H1 (cell line): ENCODE measurements at regions not wholly inside any gene's neighbourhood (a gene's known extent, or its start where the extent isn't known, plus 50 kb on each side); places are given as distances from the start of the nearest gene placed in this dataset.

Experiments
- CTCF ChIA-PET: fragments of 300-600 bp; sonication (Branson Sonifier 250); formaldehyde crosslinking; loops from one replicate; lab custom pipeline; 2021; ENCODE audit not compliant: partially characterized antibody; lab: Charles Lee
- POLR2A ChIA-PET: fragments of 300-600 bp; sonication (Branson Sonifier 250); formaldehyde crosslinking; loops from one replicate; lab custom pipeline; 2021; ENCODE audit warnings: inconsistent platforms; ENCODE audit not compliant: partially characterized antibody; lab: Charles Lee
- DNase-seq, 2 experiments: peaks; one replicate each; pipeline versions ENCODE4 v3.0.0 to v3.0.0-alpha.2; 2010 to 2022; ENCODE audit warnings: low spot score in 2 of 2, low read depth in 1 of 2, mixed read lengths in 1 of 2
- FAIRE-seq: peaks from 2 replicates; lab custom pipeline; 2011; peaks lifted over from hg19 to GRCh38; lab: Jason Lieb, UNC
- H2AFZ ChIP-seq: 2 replicates; pipeline ENCODE4 v1.8.1; 2012; ENCODE audit warnings: low read length, inconsistent platforms
- H2AK5ac ChIP-seq: 2 replicates; pipeline ENCODE4 v1.6.1; 2013; ENCODE audit warnings: low read depth, low read length
- H2BK120ac ChIP-seq: replicated peaks from 2 replicates; pipeline ENCODE3; 2013; ENCODE audit warnings: low read depth, low read length, inconsistent platforms
- H2BK12ac ChIP-seq: 2 replicates; pipeline ENCODE4 v1.6.1; 2013; ENCODE audit warnings: low read depth, low read length
- H2BK15ac ChIP-seq: 2 replicates; pipeline ENCODE4 v1.6.1; 2013; ENCODE audit warnings: low read length
- H2BK20ac ChIP-seq: 2 replicates; pipeline ENCODE4 v1.6.1; 2013; ENCODE audit warnings: low read length
- H2BK5ac ChIP-seq: 2 replicates; pipeline ENCODE4 v1.6.1; 2013; ENCODE audit warnings: low read depth, low read length
- H3K14ac ChIP-seq: 2 replicates; pipeline ENCODE4 v1.6.1; 2013; ENCODE audit warnings: inconsistent platforms; ENCODE audit not compliant: insufficient read length
- H3K18ac ChIP-seq: 2 replicates; pipeline ENCODE4 v1.6.1; 2013; ENCODE audit warnings: low read length; ENCODE audit errors: extremely low read depth
- H3K23ac ChIP-seq: 2 replicates; pipeline ENCODE4 v1.6.1; 2013; ENCODE audit warnings: inconsistent platforms; ENCODE audit not compliant: insufficient read length
- H3K23me2 ChIP-seq: 2 replicates; pipeline ENCODE4 v1.6.1; 2013; ENCODE audit warnings: low read depth, low read length
- H3K27ac ChIP-seq: 2 replicates; pipeline ENCODE4 v1.6.1; 2011; ENCODE audit warnings: low read depth, low read length, inconsistent platforms
- H3K27me3 ChIP-seq, 4 experiments: replicated peaks in 1 of 4; 1 replicate in 1 of 4; 2 replicates in 3 of 4; pipeline versions ENCODE4 v1.6.1 to v1.8.1; 2011 to 2013; ENCODE audit warnings: low read length in 3 of 4, mild to moderate bottlenecking in 3 of 4, inconsistent platforms in 2 of 4, mixed read lengths in 2 of 4, moderate library complexity in 1 of 4; ENCODE audit not compliant: control insufficient read depth in 3 of 4, insufficient read depth in 3 of 4; ENCODE audit errors: extremely low read depth in 1 of 4
- H3K36me3 ChIP-seq, 4 experiments: 2 replicates each; pipeline versions ENCODE4 v1.6.1 to v1.8.1; 2011 to 2013; ENCODE audit warnings: mild to moderate bottlenecking in 4 of 4, low read length in 3 of 4, moderate library complexity in 2 of 4, control low read depth in 1 of 4, inconsistent platforms in 1 of 4; ENCODE audit not compliant: insufficient read depth in 4 of 4, control insufficient read depth in 2 of 4
- H3K4ac ChIP-seq: replicated peaks from 2 replicates; pipeline ENCODE3; 2013; ENCODE audit warnings: low read length, low read depth, mixed read lengths, inconsistent platforms; ENCODE audit not compliant: insufficient read length
- H3K4me1 ChIP-seq, 4 experiments: replicated peaks in 1 of 4; 1 replicate in 1 of 4; 2 replicates in 3 of 4; pipeline versions ENCODE4 v1.6.1 to v1.8.1; 2011 to 2013; ENCODE audit warnings: low read length in 3 of 4, inconsistent platforms in 2 of 4, mixed read lengths in 1 of 4; ENCODE audit not compliant: insufficient read depth in 4 of 4, control insufficient read depth in 3 of 4
- H3K4me2 ChIP-seq, 2 experiments: 2 replicates each; pipeline versions ENCODE4 v1.6.1 to v1.8.1; 2011 to 2013; ENCODE audit warnings: low read depth in 2 of 2, low read length in 2 of 2, control low read depth in 1 of 2, inconsistent platforms in 1 of 2, mild to moderate bottlenecking in 1 of 2; ENCODE audit not compliant: insufficient read depth in 1 of 2
- H3K4me3 ChIP-seq, 4 experiments: fragments of 200-600, 300-600 bp in 1 of 4; sonication (generic), shearing (Covaris generic), sonication (Bioruptor Twin) in 1 of 4; 2 replicates each; pipeline versions ENCODE4 v1.5.1 to v1.8.1; 2011 to 2016; ENCODE audit warnings: low read length in 4 of 4, low read depth in 3 of 4, control low read depth in 2 of 4, inconsistent platforms in 2 of 4, mild to moderate bottlenecking in 2 of 4, mixed read lengths in 1 of 4, moderate library complexity in 1 of 4; ENCODE audit not compliant: insufficient read depth in 2 of 4; ENCODE audit errors: extremely low read depth in 1 of 4
- H3K56ac ChIP-seq: replicated peaks from 2 replicates; pipeline ENCODE3; 2013; ENCODE audit warnings: low read depth, mild to moderate bottlenecking, mixed read lengths, low read length, inconsistent platforms; ENCODE audit not compliant: insufficient read length
- H3K79me1 ChIP-seq: 2 replicates; pipeline ENCODE4 v1.6.1; 2013; ENCODE audit warnings: low read depth, low read length, control low read depth
- H3K79me2 ChIP-seq, 2 experiments: 2 replicates each; pipeline versions ENCODE4 v1.6.1 to v1.8.1; 2012 to 2013; ENCODE audit warnings: low read length in 2 of 2, mild to moderate bottlenecking in 2 of 2, inconsistent platforms in 1 of 2; ENCODE audit not compliant: insufficient read depth in 2 of 2, control insufficient read depth in 1 of 2
- H3K9ac ChIP-seq, 4 experiments: replicated peaks in 1 of 4; 1 replicate in 1 of 4; 2 replicates in 3 of 4; pipeline versions ENCODE4 v1.6.1 to v1.8.1; 2011 to 2013; ENCODE audit warnings: low read depth in 3 of 4, low read length in 3 of 4, control low read depth in 2 of 4, mild to moderate bottlenecking in 2 of 4, moderate library complexity in 2 of 4, inconsistent platforms in 1 of 4; ENCODE audit errors: extremely low read depth in 1 of 4
- H3K9me3 ChIP-seq, 2 experiments: 2 replicates each; pipeline versions ENCODE4 v1.6.1 to v1.8.1; 2012 to 2013; ENCODE audit warnings: mild to moderate bottlenecking in 2 of 2, moderate library complexity in 2 of 2, control low read depth in 1 of 2, inconsistent platforms in 1 of 2, low read depth in 1 of 2, low read length in 1 of 2, mixed read lengths in 1 of 2; ENCODE audit not compliant: insufficient read depth in 2 of 2
- H4K20me1 ChIP-seq, 2 experiments: replicated peaks in 1 of 2; 2 replicates each; pipeline versions ENCODE3 to v1.8.1; 2011 to 2013; ENCODE audit warnings: inconsistent platforms in 2 of 2, low read length in 2 of 2, mild to moderate bottlenecking in 1 of 2; ENCODE audit not compliant: insufficient read depth in 2 of 2, control insufficient read depth in 1 of 2
- H4K5ac ChIP-seq: 2 replicates; pipeline ENCODE4 v1.6.1; 2013; ENCODE audit warnings: low read length, low read depth, mixed read lengths, inconsistent platforms; ENCODE audit not compliant: insufficient read length
- H4K8ac ChIP-seq: 2 replicates; pipeline ENCODE4 v1.8.0; 2013; ENCODE audit warnings: mild to moderate bottlenecking, moderate library complexity, low read length, inconsistent platforms; ENCODE audit not compliant: insufficient read depth; ENCODE audit errors: extremely low read depth
- H4K91ac ChIP-seq: replicated peaks from 2 replicates; pipeline ENCODE3; 2013; ENCODE audit warnings: low read length, mixed read lengths, inconsistent platforms; ENCODE audit not compliant: insufficient read length
- CEBPB ChIP-seq: IDR thresholded peaks from 2 replicates; pipeline ENCODE4 v1.6.1; 2012; ENCODE audit warnings: low read depth, low read length
- CHD2 ChIP-seq: IDR thresholded peaks from 2 replicates; pipeline ENCODE4 v1.6.1; 2012; ENCODE audit warnings: low read length, improper control_type of control experiment
- EP300 ChIP-seq, 2 experiments: IDR thresholded peaks; 1 replicate in 1 of 2; 2 replicates in 1 of 2; pipeline ENCODE4 v1.6.1; 2011 to 2012; ENCODE audit warnings: low read depth in 2 of 2, low read length in 2 of 2, mild to moderate bottlenecking in 2 of 2, borderline replicate concordance in 1 of 2, inconsistent platforms in 1 of 2, moderate library complexity in 1 of 2
- EZH2 ChIP-seq: fragments of 200-600 bp; sonication (generic); IDR thresholded peaks from 2 replicates; pipeline ENCODE4 v1.7.1; 2012; ENCODE audit warnings: low read depth, mild to moderate bottlenecking, moderate library complexity, low read length, inconsistent platforms; ENCODE audit not compliant: severe bottlenecking
- FOSL1 ChIP-seq: IDR thresholded peaks from 2 replicates; pipeline ENCODE4 v1.6.1; 2011; ENCODE audit warnings: mild to moderate bottlenecking, low read depth, low read length, moderate library complexity; ENCODE audit not compliant: insufficient read depth
- HDAC6 ChIP-seq: IDR thresholded peaks from one replicate; pipeline ENCODE4 v1.7.1; 2012; ENCODE audit warnings: low read depth, mild to moderate bottlenecking, inconsistent platforms, low read length, moderate library complexity
- PHF8 ChIP-seq: fragments of 200-600 bp; sonication (generic); conservative IDR thresholded peaks from 2 replicates; pipeline ENCODE4 v1.7.1; 2012; ENCODE audit warnings: low read depth, mild to moderate bottlenecking, inconsistent platforms, low read length, moderate library complexity
- POLR2A ChIP-seq, 2 experiments: IDR thresholded peaks; 1 replicate in 1 of 2; 2 replicates in 1 of 2; pipeline ENCODE4 v1.6.1; 2011; ENCODE audit warnings: low read depth in 2 of 2, low read length in 2 of 2, mild to moderate bottlenecking in 2 of 2; ENCODE audit errors: control extremely low read depth in 1 of 2
- TF ChIP-seq, protein P1 (sequence below): IDR thresholded peaks from 2 replicates; pipeline ENCODE4 v1.6.1; 2012; ENCODE audit warnings: low read length, inconsistent platforms

DNA sequence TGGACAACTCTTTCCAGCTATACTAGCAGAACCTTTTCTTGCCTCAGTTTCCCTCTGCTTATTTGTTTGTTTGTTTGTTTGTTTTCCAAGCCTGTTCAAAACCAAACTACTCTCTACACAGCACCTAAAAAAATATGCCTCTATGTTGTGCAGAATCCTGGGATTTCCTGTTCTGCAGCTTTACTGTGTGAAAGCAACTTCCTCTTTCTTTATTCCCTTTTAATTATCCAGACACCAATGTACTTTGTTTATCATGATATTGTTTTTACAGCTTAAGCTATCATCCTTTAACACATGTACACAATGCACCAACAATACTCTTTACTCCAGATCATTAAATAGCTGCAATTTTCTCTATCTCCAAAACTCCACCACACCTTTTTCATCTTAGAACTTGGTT lies 259.5 kb downstream of the EPHA4 start:
- Histone ChIP-seq H2AK5ac (no peak overlapping the region), H3K79me2 (no peaks in the 10 kb centered on the region; a peak in 1 of 4 replicates), H4K5ac (no peak overlapping the region), H3K23me2 (no peaks in the 10 kb centered on the region), H3K27me3 (peaks cover 0 to 1% (median 0%) of the 10 kb centered on the region in 4 experiments; a peak in 1 of 7 replicates), H3K14ac (no peak overlapping the region), H2BK120ac (no peak overlapping the region), H2BK5ac (no peak overlapping the region), H3K9me3 (no peaks in the 10 kb centered on the region), H3K4me1 (peaks cover 0 to 2% (median 0%) of the 10 kb centered on the region in 4 experiments; a peak in 2 of 7 replicates), H4K91ac (no peak overlapping the region), H2BK15ac (no peak overlapping the region), H2BK12ac (no peak overlapping the region), H2AFZ (no peak overlapping the region), H3K4me2 (no peak overlapping the region), H3K36me3 (no peaks in the 10 kb centered on the region), H4K8ac (no peak overlapping the region), H3K18ac (no peak overlapping the region), H3K4ac (no peak overlapping the region), H3K79me1 (no peaks in the 10 kb centered on the region), H3K9ac (no peak overlapping the region), H4K20me1 (no peaks in the 10 kb centered on the region), H3K4me3 (no peak overlapping the region), H3K56ac (no peak overlapping the region), H2BK20ac (no peak overlapping the region), H3K27ac (no peak overlapping the region), H3K23ac (no peak overlapping the region)
- POLR2A ChIA-PET, result no interaction called here
- CTCF ChIA-PET, result no interaction called here
- FAIRE-seq, result no peak
- no peak for DNase-seq
- TF ChIP-seq EZH2, result no peak
- no peak for TF ChIP-seq EP300 (IDR thresholded peaks at IDR 0.05; ENCODE audit: borderline replicate concordance in 1 of 2, low read depth in 2 of 2, low read length in 2 of 2)
- no peak for TF ChIP-seq CHD2
- TF ChIP-seq FOSL1, result no peak
- no peak for TF ChIP-seq CEBPB
- no peak for TF ChIP-seq POLR2A (IDR thresholded peaks at IDR 0.05; ENCODE audit: control extremely low read depth in 1 of 2, low read depth in 2 of 2, low read length in 2 of 2)
- TF ChIP-seq HDAC6, result no peak
- TF ChIP-seq, protein P1, sequence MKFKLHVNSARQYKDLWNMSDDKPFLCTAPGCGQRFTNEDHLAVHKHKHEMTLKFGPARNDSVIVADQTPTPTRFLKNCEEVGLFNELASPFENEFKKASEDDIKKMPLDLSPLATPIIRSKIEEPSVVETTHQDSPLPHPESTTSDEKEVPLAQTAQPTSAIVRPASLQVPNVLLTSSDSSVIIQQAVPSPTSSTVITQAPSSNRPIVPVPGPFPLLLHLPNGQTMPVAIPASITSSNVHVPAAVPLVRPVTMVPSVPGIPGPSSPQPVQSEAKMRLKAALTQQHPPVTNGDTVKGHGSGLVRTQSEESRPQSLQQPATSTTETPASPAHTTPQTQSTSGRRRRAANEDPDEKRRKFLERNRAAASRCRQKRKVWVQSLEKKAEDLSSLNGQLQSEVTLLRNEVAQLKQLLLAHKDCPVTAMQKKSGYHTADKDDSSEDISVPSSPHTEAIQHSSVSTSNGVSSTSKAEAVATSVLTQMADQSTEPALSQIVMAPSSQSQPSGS, result no peak
- TF ChIP-seq PHF8, result no peak
